NCI-H82 treated with DMSO at 0.1 percent for 48 hours (cell line): ENCODE measurements at regions not wholly inside any gene's neighbourhood (a gene's known extent, or its start where the extent isn't known, plus 50 kb on each side); places are given as distances from the start of the nearest gene placed in this dataset.

Experiments used
- DNase-seq: peaks from one replicate; lab custom pipeline; 2025; ENCODE audit not compliant: unreplicated experiment; lab: John Stamatoyannopoulos, UW

DNA sequence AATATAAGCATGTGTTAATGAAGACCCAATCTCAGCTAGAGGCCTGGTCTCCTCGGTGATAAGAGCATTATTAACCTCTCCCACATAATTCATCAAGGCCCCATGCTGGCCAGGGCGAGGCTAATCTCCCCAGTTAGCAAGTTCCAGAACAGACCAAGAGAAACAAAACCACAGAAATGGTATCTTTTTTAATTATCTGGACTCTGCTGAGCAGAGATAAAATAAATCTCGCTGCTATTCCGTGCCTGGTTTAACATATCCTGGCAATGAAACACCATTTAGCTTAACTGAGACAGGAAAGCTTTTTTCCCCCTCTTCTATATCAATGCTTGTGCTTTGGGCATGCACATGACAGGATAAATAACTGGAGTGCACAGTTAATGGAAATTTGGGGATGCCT lies 72.5 kb upstream of the ARHGEF3 start:
- no peak for DNase-seq

DNA sequence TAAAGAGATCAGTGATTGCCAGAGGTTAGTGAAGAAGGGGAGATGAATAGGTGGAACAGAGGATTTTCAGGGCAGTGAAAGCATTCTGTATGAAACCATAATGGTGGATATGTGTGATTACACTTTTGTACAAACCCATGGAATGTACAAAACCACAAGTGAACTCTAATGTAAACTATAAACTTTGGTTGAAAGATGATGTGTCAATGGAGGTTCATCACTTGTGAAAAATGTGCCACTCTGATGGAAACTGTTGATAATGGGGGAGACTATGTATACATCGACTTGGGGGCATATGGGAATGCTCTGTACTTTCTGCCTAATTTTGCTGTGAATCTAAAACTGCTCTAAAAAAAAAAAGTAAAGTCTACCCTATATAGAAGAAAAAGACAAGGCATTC lies 68.7 kb upstream of the ARHGEF3 start:
- DNase-seq = no peak

DNA sequence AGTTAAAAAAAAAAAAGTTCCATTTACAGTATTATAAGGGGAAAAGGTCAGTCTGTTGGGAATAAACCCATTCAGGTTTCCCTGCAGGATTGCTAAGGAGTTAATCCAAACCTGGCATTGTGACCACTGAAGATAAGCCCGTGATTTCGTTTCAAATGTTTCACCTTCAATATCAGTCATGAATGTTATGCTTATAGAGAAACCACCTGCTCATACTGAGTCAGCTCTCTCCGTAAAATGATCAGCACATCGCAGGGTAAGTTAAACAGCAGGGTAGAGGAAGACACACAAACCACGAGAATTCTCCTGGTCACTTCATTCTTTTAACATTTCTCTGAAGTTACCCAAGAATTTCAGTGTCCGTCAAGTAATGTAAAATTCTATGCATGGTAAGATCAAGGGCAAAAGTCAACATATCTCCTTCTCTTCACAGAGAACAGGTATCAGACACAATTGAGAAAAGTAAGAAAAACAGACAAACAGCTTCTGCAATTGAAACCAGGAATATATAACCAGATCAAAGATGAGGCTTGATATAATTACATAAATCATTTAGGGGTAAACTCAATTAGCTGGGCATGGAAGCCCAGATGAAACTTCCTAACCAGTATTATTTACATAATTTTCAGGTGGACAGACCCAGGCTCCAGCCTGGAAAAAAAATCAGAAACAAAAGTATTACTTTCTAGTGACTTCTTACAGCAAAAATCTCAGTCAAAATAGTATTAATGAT lies 67.6 kb upstream of the ARHGEF3 start:
- DNase-seq = no peak

DNA sequence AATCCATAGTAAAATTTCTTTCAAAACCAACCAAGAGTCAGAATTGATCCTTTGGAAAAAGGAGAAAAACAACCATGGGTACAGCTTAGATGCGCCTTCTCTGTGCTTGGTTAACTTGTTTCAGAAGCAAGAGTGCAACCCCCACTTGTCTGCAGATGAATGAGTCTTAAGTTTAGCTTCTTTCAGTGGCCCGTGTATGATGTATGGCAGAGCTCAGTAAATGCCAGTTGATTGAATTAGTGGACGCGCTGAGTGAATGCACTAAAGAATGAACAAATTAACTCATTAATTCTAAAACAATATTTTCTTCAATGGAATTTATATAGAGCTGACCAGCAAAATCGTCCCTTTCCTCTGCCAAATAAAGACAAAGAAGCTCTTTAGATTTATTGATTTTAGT lies 67.0 kb upstream of the ARHGEF3 start:
- no peak for DNase-seq

DNA sequence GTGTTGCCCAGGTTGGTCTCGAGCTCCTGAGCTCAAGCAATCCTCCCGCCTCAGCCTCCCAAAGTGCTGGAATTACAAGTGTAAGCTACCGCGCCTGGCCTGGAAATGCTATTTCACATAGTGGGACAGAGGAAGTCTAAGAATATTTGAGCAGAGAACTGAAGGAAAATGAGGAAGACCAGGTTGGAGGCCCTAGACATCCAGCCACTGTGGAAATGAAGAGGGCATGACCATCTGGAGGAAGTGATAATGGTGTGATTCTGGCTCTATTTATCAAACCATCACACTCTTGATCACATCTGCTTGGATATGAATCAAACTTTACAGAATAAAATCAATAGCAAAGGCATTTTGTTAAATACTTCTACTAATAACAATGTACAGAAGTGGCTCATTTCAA lies 65.9 kb upstream of the ARHGEF3 start:
- no peak for DNase-seq

DNA sequence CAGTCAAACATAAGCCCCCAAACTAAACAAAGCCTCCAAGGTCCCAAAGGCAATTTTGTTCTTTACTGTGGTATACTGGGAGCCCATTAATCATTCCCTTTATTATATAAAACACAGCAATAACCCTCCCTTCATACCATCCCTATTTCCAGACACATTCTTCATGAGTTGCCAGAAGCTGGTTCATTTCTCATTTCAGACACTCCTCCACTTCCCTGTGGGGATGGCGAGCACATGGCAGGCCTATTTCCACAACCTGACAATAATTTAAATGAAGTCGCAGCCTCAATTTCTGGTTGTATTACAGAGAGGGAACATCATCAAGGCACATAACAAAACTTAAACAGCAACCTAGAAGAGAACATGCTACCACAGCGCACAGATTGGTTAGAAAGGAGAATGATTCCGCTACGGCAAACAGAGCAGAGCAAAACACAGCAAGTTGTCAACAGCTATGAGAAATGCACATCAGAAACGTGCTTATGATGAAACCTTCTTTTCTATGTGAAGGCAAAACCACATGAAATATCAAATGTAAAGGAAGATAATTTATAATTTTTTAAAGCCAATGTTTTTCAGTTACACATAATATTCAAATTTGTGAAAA lies 63.3 kb upstream of the ARHGEF3 start:
- no peak for DNase-seq

DNA sequence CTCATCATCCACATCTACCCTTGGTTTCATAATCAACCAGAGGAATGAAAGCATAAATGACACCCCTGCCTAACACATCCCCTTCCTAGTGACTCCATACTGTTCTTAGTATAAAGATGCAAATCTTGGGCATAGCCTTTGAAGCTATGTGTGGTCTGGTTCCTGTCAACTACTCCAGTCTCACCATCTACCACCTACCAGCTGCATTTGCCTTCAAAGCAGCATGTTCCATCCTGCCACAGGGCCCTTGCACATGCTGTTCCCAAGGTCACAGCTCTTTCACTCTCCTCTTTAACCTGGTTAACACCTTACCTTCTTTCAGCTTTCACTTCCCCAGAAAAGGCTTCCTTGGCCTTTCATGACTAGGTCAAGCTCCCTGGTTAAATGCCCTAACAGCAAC lies 62.3 kb upstream of the ARHGEF3 start:
- no peak for DNase-seq

DNA sequence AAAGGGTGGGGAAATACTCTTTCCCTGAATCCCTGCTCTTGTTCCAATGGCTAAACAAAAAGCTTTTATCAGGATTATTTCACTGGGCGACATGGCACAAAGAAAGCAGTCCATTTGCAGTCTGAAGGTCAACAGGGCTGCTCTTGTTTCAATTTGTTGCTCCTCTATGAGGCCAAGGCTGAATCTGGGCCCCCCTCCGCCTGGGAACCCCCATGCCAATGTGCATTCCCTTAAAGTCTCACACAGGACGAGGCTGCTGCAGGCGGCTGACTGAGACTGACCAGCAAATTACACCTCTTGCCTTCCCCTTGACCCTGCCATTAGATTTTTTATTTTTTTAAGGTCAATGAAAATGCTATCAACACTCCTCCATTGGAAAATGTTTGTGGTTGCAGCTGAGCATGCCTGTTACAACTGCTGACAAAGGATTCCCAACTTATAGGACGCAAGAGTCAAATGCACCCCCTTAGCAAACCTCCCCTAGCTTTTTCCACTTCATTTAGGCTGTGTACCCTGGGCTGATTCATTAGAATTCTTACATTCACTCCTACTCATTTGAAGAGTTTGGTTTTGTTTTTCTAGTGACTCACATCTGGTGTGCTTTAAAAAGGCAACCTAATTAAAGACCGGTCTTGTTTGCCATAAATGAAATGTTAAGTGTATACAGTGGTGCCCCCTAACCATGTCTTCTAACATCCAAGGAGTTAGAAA lies 60.8 kb upstream of the ARHGEF3 start:
- no peak for DNase-seq

DNA sequence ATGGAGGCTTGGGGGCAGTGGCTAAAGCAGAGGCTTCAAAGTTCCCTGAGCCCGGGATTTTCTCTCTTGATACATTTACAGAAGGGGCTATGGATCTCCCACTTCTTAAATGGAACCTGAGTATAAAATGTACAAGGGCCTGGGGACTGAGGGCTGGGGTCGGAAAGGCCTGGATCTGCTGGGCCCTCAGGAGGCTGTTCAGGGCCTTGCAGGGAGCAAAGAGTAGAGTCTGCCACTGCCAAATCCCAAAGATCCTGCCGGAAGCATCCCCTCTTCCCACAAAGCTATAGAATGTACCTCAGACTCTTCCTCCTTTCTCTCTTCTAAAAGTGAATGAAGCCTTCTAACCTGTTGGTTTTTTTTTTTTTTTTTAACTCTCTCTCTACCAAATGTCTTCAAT lies 59.8 kb upstream of the ARHGEF3 start:
- no peak for DNase-seq

DNA sequence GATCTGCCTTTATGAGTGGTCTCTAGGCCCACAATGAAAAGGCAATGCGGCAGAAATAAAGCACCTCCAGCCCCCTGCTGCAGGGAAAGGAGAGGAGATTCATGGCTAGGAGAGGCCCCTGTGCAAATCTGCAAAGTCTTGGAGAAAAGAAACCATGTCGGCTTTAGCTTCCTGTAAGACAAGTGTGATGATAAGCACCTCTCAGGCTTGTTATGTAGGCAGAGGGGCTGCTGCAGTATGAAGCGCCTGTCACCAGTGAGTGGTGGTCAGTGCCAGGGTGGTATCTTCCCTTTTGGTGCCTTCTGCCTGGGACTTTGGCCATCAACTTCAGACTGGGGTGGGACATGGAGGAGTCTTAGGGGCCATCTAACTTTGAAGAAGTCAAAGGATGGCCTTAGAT lies 59.2 kb upstream of the ARHGEF3 start:
- no peak for DNase-seq

DNA sequence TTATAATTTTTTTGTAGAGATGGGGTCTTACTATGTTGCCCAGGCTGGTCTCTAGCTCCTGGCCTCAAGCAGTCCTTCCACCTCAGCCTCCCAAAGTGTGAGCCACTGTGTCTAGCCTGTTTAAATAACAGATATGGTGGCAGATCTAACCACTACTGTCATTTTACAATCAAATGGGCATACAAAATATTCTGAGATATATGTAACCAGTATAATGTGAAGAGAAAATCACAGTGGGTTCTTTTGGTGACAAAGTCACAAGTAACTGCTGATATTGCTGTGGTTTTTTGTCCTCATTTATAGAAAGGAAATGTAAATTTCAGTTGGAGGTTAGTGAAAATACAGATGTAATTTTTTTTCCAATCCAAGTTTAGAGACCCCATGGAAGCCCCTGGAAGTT lies 58.6 kb upstream of the ARHGEF3 start:
- no peak for DNase-seq

DNA sequence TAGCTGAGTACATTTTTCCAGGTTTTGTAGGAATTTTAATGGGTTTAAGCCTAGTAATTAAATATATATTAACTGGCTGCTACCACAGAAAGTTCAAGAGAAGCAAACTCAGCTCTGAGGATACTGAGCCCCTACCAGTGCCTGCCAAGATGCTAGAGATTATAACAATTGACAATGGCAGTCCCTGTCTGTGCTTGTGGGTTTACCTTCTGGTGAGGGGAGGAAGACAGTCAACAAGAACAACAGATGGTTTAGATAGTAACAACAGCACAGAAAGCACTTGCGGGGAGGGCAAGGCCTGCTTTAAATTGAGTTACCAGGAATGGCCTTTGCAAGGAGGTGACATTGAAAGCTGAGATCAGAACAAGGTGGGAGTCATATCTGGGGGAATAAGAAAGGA lies 56.6 kb upstream of the ARHGEF3 start:
- peak; percentile 81 for DNase-seq

DNA sequence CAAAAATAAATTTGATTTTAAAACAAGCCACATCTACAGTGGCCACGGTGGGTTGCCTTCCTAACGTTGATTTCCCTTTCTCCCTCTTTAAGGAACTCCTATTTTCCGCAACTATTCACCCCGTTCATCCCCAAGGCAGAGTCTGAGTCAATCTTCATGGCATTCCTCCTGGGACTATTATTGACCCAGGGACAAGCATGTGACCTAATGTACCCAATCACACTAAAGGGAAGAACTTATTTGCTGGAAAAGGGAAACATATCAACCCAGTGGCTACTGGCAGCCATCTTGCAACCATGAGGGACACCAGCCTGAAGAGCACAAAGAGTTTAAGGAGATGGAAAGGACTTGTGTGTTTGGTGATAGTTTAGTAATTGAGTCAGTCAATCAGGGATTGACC lies 55.4 kb upstream of the ARHGEF3 start:
- no peak for DNase-seq

DNA sequence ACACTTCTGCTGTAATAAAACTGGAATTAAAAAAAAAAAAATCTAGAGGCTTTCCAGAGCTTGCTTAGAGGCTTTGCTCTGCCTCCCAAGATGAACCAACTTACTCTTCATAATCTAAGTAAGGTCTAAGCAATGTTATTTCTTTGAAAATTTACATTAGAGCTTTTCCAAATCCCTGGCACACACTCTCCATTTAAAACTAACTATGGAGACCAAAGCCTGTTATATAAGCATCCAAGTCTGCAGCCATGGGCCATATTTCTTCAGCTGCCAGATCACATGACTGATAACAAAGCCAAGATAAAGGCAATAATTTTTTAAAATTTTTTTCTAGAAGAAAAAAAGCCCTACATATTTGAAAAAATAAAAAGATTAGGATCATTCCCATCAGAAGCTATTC lies 55.0 kb upstream of the ARHGEF3 start:
- DNase-seq = no peak

DNA sequence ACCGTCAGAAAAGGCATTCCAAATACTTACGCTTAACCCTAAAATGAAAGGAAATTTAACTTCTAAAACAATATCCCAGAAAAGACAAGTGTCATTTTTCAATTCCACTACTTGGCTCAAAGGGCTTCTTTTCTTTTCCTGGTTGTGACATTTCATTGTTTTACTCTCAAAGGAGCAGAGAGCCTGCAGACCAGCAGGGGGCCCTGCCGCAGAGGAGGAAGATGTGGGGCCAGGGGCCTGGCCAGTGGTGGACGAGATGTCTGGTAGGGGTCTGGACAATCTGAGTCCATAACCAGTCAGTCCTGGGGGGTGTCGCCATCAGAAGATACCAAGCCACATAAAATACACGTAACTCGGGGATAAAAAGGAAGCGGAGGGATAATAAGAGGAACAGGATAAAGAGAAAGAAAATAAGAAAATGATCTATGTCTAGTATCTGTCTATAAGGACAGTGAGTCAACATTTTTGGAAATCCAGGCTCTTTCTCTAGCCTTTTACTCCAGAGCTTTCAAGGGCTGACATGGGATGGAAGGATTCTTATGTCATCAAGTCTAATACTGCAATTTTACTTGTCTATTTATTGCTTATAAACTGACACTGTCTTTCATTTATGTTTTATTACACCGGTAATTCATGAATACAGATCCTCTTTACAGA lies 54.2 kb upstream of the ARHGEF3 start:
- DNase-seq = no peak

DNA sequence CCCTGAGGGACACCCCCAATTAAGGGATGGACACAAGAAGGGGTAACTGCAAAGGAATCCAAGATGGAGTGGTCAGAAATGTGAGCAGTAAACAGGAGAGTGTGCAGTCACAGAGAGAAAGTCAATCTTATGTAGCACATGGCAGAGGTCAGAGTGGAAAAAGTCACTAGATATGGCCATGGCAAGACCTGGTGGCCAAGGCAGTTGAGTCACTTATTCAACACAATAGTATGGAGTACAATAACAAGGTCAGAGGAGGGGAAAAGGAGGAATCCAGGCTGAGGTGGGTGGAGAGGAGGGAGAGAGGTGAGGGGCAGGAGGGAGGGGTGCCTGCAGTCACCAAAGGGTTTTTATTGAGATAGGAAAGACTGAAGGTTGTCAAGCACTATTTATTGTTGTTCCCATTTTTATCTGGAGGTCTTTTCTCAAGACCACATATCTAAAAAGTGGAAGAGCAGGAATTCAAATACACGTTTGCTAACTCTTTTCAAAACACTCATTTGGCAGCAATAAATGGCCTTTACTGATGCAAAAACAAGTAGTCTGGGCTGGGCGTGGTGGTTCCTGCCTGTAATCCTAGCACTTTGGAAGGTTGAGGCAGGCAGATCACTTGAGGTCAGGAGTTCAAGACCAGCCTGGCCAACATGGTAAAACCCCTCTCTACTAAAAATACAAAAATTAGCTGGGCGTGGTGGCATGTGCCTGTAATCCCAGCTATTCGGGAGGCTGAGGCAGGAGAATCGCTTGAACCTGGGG lies 53.3 kb upstream of the ARHGEF3 start:
- DNase-seq = no peak

DNA sequence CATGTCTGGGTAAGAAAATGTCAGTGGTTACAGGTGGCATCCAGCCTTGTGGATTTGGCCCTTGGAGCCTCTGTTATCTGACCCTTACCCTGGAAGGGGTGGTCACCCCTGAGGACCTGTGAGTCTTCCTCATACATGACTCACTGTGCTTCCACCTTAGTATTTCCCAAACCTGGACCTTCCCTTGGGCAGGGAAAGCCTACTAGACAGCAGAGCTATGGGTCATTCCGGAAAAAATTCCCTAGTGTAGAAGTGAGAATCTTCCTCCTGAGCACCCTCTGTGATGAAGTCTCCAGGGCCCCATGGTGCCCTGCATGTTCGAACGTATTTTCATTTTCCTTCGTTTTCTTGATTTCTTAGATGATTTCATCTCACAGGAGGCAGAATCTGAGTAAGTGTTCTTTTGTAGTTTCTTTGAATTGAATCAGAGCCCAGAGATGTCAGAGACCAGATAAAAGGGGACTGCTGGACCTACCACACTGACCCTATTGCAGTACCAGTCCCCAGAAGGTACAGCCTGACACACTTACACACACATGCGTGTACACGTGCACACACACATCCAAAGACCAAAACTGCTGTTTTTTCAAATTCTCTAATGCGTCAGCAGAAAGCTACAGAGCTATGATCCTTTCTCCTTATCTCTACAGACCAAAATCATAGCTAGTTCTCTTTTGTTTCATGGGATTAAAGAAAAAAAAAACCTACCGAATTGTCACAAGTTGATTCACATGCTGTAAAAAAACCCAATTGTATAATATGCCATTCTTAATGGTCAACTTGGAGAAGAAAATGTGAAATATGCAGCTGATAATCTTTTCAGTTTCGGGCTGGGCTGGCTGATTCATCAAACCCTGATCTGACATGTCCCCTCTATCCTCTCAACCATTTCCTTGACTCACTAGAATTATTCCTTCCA lies 50.5 kb upstream of the ARHGEF3 start:
- DNase-seq = no peak
